HEK293T (cell line): ENCODE measurements at regions not wholly inside any gene's neighbourhood (a gene's known extent, or its start where the extent isn't known, plus 50 kb on each side); places are given as distances from the start of the nearest gene placed in this dataset.

Experiments
- ARNT ChIP-seq: fragments of 450-650 bp; IDR thresholded peaks from 2 replicates; pipeline ENCODE4 v1.6.1; 2017; ENCODE audit warnings: mild to moderate bottlenecking
- BHLHE40 ChIP-seq: fragments of 450-650 bp; IDR thresholded peaks from 2 replicates; pipeline ENCODE4 v1.6.1; 2016; ENCODE audit warnings: mild to moderate bottlenecking, moderate library complexity, borderline replicate concordance
- ELF4 ChIP-seq: fragments of 450-650 bp; IDR thresholded peaks from 2 replicates; pipeline ENCODE4 v1.6.1; 2017; ENCODE audit warnings: antibody characterized with exemption
- FOXA1 ChIP-seq: fragments of 450-650 bp; IDR thresholded peaks from 2 replicates; pipeline ENCODE4 v1.6.1; 2016; ENCODE audit warnings: mild to moderate bottlenecking
- FOXK2 ChIP-seq: fragments of 450-650 bp; IDR thresholded peaks from 2 replicates; pipeline ENCODE4 v1.6.1; 2016; ENCODE audit warnings: mild to moderate bottlenecking
- FOXM1 ChIP-seq: fragments of 450-650 bp; IDR thresholded peaks from 2 replicates; pipeline ENCODE4 v1.6.1; 2017; ENCODE audit warnings: mild to moderate bottlenecking, borderline replicate concordance
- HDGF ChIP-seq: fragments of 450-650 bp; IDR thresholded peaks from 2 replicates; pipeline ENCODE4 v1.6.1; 2017; ENCODE audit warnings: antibody characterized with exemption, borderline replicate concordance
- NFRKB ChIP-seq: fragments of 450-650 bp; IDR thresholded peaks from 2 replicates; pipeline ENCODE4 v1.6.1; 2016; ENCODE audit warnings: mild to moderate bottlenecking, moderate library complexity
- PKNOX1 ChIP-seq: fragments of 450-650 bp; IDR thresholded peaks from 2 replicates; pipeline ENCODE4 v1.6.1; 2016
- SP1 ChIP-seq: fragments of 450-650 bp; IDR thresholded peaks from 2 replicates; pipeline ENCODE4 v1.6.1; 2017
- SUZ12 ChIP-seq: fragments of 450-650 bp; IDR thresholded peaks from 2 replicates; pipeline ENCODE4 v1.6.1; 2016; ENCODE audit warnings: mild to moderate bottlenecking
- TARDBP ChIP-seq: fragments of 450-650 bp; IDR thresholded peaks from 2 replicates; pipeline ENCODE4 v1.6.1; 2016

- no peak for TF ChIP-seq HDGF
- TF ChIP-seq SUZ12: no peak
- TF ChIP-seq FOXM1: no peak
- TF ChIP-seq SP1: no peak
- no peak for TF ChIP-seq NFRKB
- TF ChIP-seq PKNOX1: no peak
- TF ChIP-seq ELF4: no peak
- TF ChIP-seq TARDBP: no peak
- no peak for TF ChIP-seq FOXA1
- no peak for TF ChIP-seq BHLHE40
- no peak for TF ChIP-seq ARNT
- no peak for TF ChIP-seq FOXK2
These were observed 99.9 kb upstream of the MAP1LC3B2 start for GRCh38 chr12:116459011-116459875.
